Activated CD4-positive, alpha-beta memory T cell treated with anti-CD3 and anti-CD28 coated beads, Interleukin-2, amount 10 ng/mL, durations not matched to agents 7 days and 5 days (primary cell): ENCODE measurements at regions not wholly inside any gene's neighbourhood (a gene's known extent, or its start where the extent isn't known, plus 50 kb on each side); places are given as distances from the start of the nearest gene placed in this dataset.
"Not testable (repeated sequence)": the region's sequence is repeated elsewhere in the genome, so short reads cannot be mapped to it uniquely, and the experiment has no call there.

Experiments used
- CTCF ChIA-PET: fragments of 350-600 bp; sonication (Branson Sonifier 250); formaldehyde crosslinking; loops from one replicate; lab custom pipeline; 2021; ENCODE audit warnings: antibody characterized with exemption, inconsistent platforms; lab: Charles Lee
- POLR2A ChIA-PET: fragments of 350-600 bp; sonication (Branson Sonifier 250); formaldehyde crosslinking; loops from one replicate; lab custom pipeline; 2021; ENCODE audit warnings: antibody characterized with exemption; lab: Charles Lee
- DNase-seq: peaks from one replicate; pipeline ENCODE4 v3.0.0-alpha.2; 2020
- H3K27ac Mint-ChIP-seq: one replicate; pipeline ENCODE4 v1.8.0; 2021; ENCODE audit warnings: mild to moderate bottlenecking, mixed read lengths
- H3K27me3 Mint-ChIP-seq: one replicate; pipeline ENCODE4 v1.8.0; 2021; ENCODE audit warnings: mixed read lengths
- H3K36me3 Mint-ChIP-seq: one replicate; pipeline ENCODE4 v1.8.0; 2021; ENCODE audit warnings: low read depth, mixed read lengths
- H3K4me1 Mint-ChIP-seq: one replicate; pipeline ENCODE4 v1.8.0; 2021; ENCODE audit warnings: mixed read lengths
- H3K4me3 Mint-ChIP-seq: one replicate; pipeline ENCODE4 v1.8.0; 2021; ENCODE audit warnings: mild to moderate bottlenecking, mixed read lengths
- H3K9me3 Mint-ChIP-seq: one replicate; pipeline ENCODE4 v1.8.0; 2021; ENCODE audit warnings: mixed read lengths

- peaks cover 4% of the 10 kb centered on the region for H3K9me3 Mint-ChIP-seq
- POLR2A ChIA-PET: no interaction called here
- CTCF ChIA-PET: no interaction called here
These were observed 203.2 kb downstream of the LAS1L start for GRCh38 chrX:65331371-65331770.

GRCh38 chrX:65300104-65300809 is 234.3 kb downstream of the LAS1L start:
- H3K36me3 Mint-ChIP-seq: no peaks in the 10 kb centered on the region
- ChIA-PET POLR2A (no interaction called here), CTCF (no interaction called here)
- H3K27ac Mint-ChIP-seq: no peak overlapping the region
- peaks cover 24% of the 10 kb centered on the region for H3K9me3 Mint-ChIP-seq
- H3K27me3 Mint-ChIP-seq: no peaks in the 10 kb centered on the region
- H3K4me3 Mint-ChIP-seq: no peak overlapping the region
- H3K4me1 Mint-ChIP-seq: no peaks in the 10 kb centered on the region
- DNase-seq: no peak

More at GRCh38 chrX:65331371-65331770, 203.2 kb downstream of the LAS1L start:
- no peak for DNase-seq
- H3K36me3 Mint-ChIP-seq: no peaks in the 10 kb centered on the region
- no peaks in the 10 kb centered on the region for H3K27me3 Mint-ChIP-seq
- no peaks in the 10 kb centered on the region for H3K4me1 Mint-ChIP-seq
- no peak overlapping the region for H3K27ac Mint-ChIP-seq
- no peak overlapping the region for H3K4me3 Mint-ChIP-seq

GRCh38 chrX:65282905-65283304 is 251.7 kb downstream of the LAS1L start:
- H3K27ac Mint-ChIP-seq, CTCF ChIA-PET, H3K27me3 Mint-ChIP-seq, H3K36me3 Mint-ChIP-seq, H3K9me3 Mint-ChIP-seq, H3K4me1 Mint-ChIP-seq, DNase-seq, POLR2A ChIA-PET, H3K4me3 Mint-ChIP-seq: not testable (repeated sequence)

GRCh38 chrX:65273152-65273551 is 261.4 kb downstream of the LAS1L start:
- peaks cover 8% of the 10 kb centered on the region for H3K9me3 Mint-ChIP-seq
- no peaks in the 10 kb centered on the region for H3K27me3 Mint-ChIP-seq
- ChIA-PET CTCF (no interaction called here), POLR2A (no interaction called here)
- H3K27ac Mint-ChIP-seq: no peak overlapping the region
- no peak overlapping the region for H3K4me3 Mint-ChIP-seq
- no peak for DNase-seq
- no peaks in the 10 kb centered on the region for H3K4me1 Mint-ChIP-seq
- H3K36me3 Mint-ChIP-seq: no peaks in the 10 kb centered on the region

- Mint-ChIP-seq H3K27ac (no peak overlapping the region), H3K9me3 (peaks cover 5% of the 10 kb centered on the region), H3K4me3 (no peak overlapping the region), H3K36me3 (no peaks in the 10 kb centered on the region), H3K27me3 (no peaks in the 10 kb centered on the region), H3K4me1 (no peaks in the 10 kb centered on the region)
- POLR2A ChIA-PET: no interaction called here
- CTCF ChIA-PET: no interaction called here
- DNase-seq: no peak
These were observed 268.1 kb downstream of the LAS1L start for GRCh38 chrX:65266482-65266881.

- POLR2A ChIA-PET: no interaction called here
- Mint-ChIP-seq H3K4me1 (no peaks in the 10 kb centered on the region), H3K27ac (no peak overlapping the region), H3K36me3 (no peaks in the 10 kb centered on the region), H3K9me3 (peaks cover 11% of the 10 kb centered on the region), H3K4me3 (no peak overlapping the region), H3K27me3 (no peaks in the 10 kb centered on the region)
- CTCF ChIA-PET: no interaction called here
- no peak for DNase-seq
These were observed 277.6 kb upstream of the ZC4H2 start for GRCh38 chrX:65253817-65254216.

GRCh38 chrX:65241059-65241721 is 264.9 kb upstream of the ZC4H2 start:
- Mint-ChIP-seq H3K4me1 (no peaks in the 10 kb centered on the region), H3K27ac (no peak overlapping the region), H3K36me3 (no peaks in the 10 kb centered on the region), H3K9me3 (peaks cover 21% of the 10 kb centered on the region), H3K4me3 (no peak overlapping the region), H3K27me3 (no peaks in the 10 kb centered on the region)
- POLR2A ChIA-PET: no interaction called here
- no peak for DNase-seq
- CTCF ChIA-PET: no interaction called here

- no peaks in the 10 kb centered on the region for H3K36me3 Mint-ChIP-seq
- H3K27ac Mint-ChIP-seq: no peak overlapping the region
- no peaks in the 10 kb centered on the region for H3K27me3 Mint-ChIP-seq
- ChIA-PET CTCF (no interaction called here), POLR2A (no interaction called here)
- no peak for DNase-seq
- H3K4me3 Mint-ChIP-seq: no peak overlapping the region
- no peaks in the 10 kb centered on the region for H3K4me1 Mint-ChIP-seq
- H3K9me3 Mint-ChIP-seq: peaks cover 10% of the 10 kb centered on the region
These were observed 227.3 kb upstream of the ZC4H2 start for GRCh38 chrX:65203545-65203944.

GRCh38 chrX:65196758-65197360 is 220.6 kb upstream of the ZC4H2 start:
- Mint-ChIP-seq H3K4me3 (no peak overlapping the region), H3K27me3 (no peaks in the 10 kb centered on the region), H3K4me1 (no peaks in the 10 kb centered on the region), H3K9me3 (peaks cover 8% of the 10 kb centered on the region), H3K27ac (no peak overlapping the region), H3K36me3 (no peaks in the 10 kb centered on the region)
- CTCF ChIA-PET: no interaction called here
- POLR2A ChIA-PET: no interaction called here
- DNase-seq: no peak

GRCh38 chrX:65195621-65196020 is 219.4 kb upstream of the ZC4H2 start:
- Mint-ChIP-seq H3K27me3 (no peaks in the 10 kb centered on the region), H3K9me3 (peaks cover 6% of the 10 kb centered on the region), H3K4me3 (no peak overlapping the region), H3K4me1 (no peaks in the 10 kb centered on the region), H3K36me3 (no peaks in the 10 kb centered on the region), H3K27ac (no peak overlapping the region)
- ChIA-PET POLR2A (no interaction called here), CTCF (interaction anchor here (0.5 kb wide), 1 partner anchor 335 kb away, joined by 4 read pairs; no protein-coding TSS in a partner anchor)
- no peak for DNase-seq

GRCh38 chrX:65194547-65194946 is 218.3 kb upstream of the ZC4H2 start:
- Mint-ChIP-seq H3K27ac (no peak overlapping the region), H3K27me3 (no peaks in the 10 kb centered on the region)
- POLR2A ChIA-PET: no interaction called here

GRCh38 chrX:65163325-65163724 is 187.1 kb upstream of the ZC4H2 start:
- H3K36me3 Mint-ChIP-seq, H3K27me3 Mint-ChIP-seq, H3K27ac Mint-ChIP-seq, CTCF ChIA-PET, H3K4me3 Mint-ChIP-seq, H3K4me1 Mint-ChIP-seq, POLR2A ChIA-PET, DNase-seq: not testable (repeated sequence)
- peaks cover 12% of the 10 kb centered on the region for H3K9me3 Mint-ChIP-seq

More at GRCh38 chrX:65194547-65194946, 218.3 kb upstream of the ZC4H2 start:
- H3K4me1 Mint-ChIP-seq: no peaks in the 10 kb centered on the region
- no peak for DNase-seq
- no peaks in the 10 kb centered on the region for H3K36me3 Mint-ChIP-seq
- no peak overlapping the region for H3K4me3 Mint-ChIP-seq
- H3K9me3 Mint-ChIP-seq: peaks cover 6% of the 10 kb centered on the region
- CTCF ChIA-PET: no interaction called here

- no peaks in the 10 kb centered on the region for H3K36me3 Mint-ChIP-seq
- H3K9me3 Mint-ChIP-seq: peaks cover 19% of the 10 kb centered on the region
- no peaks in the 10 kb centered on the region for H3K4me1 Mint-ChIP-seq
- H3K27ac Mint-ChIP-seq: no peak overlapping the region
- ChIA-PET POLR2A (no interaction called here), CTCF (no interaction called here)
- no peaks in the 10 kb centered on the region for H3K27me3 Mint-ChIP-seq
- no peak overlapping the region for H3K4me3 Mint-ChIP-seq
- no peak for DNase-seq
These were observed 172.0 kb upstream of the ZC4H2 start for GRCh38 chrX:65148232-65148631.
